ENCODE measurements at regions not wholly inside any gene's neighbourhood (a gene's known extent, or its start where the extent isn't known, plus 50 kb on each side); places are given as distances from the start of the nearest gene placed in this dataset.

DNA sequence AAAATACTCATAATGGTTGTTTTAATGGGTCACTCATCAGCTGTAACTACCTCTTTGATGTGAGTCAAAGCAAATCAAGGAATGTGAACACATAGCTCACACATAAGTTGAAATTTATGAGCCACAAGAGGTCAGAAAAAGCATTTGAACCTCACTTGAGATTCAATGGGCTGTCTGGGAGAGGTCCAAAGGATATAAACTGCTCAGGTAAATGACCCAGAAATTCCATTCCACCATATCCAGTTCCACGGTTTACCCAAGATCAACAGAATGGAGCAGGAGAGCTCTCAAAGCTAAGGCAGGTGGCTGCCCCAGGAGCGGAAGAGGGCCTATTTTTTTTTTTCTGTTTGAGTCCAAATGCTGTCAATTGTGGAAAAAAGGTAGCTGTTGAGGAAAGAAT, 464.1 kb downstream of the TNS1 start:
- no peak for TF ChIP-seq CTCF (IDR thresholded peaks at IDR 0.05)
- no peak for TF ChIP-seq POLR2A (IDR thresholded peaks at IDR 0.05)

Data from body of pancreas (tissue), 4 donors.